Neural cell (in vitro differentiated cells): ENCODE measurements at regions not wholly inside any gene's neighbourhood (a gene's known extent, or its start where the extent isn't known, plus 50 kb on each side); places are given as distances from the start of the nearest gene placed in this dataset.

Experiments used
- CTCF ChIP-seq: fragments of 450-650 bp; IDR thresholded peaks from 2 replicates; pipeline ENCODE4 v1.5.1; 2014; ENCODE audit warnings: antibody characterized with exemption, mild to moderate bottlenecking, moderate library complexity; ENCODE audit not compliant: poor library complexity, severe bottlenecking
- EP300 ChIP-seq: fragments of 450-650 bp; conservative IDR thresholded peaks from 2 replicates; pipeline ENCODE4 v1.6.1; 2014; ENCODE audit warnings: antibody characterized with exemption, mild to moderate bottlenecking, moderate library complexity; ENCODE audit not compliant: poor library complexity, severe bottlenecking

- TF ChIP-seq EP300: no peak
- TF ChIP-seq CTCF: no peak
Observed at GRCh38 chr6:82113231-82113630, 134.3 kb downstream of the IBTK start.
